ENCODE measurements at regions not wholly inside any gene's neighbourhood (a gene's known extent, or its start where the extent isn't known, plus 50 kb on each side); places are given as distances from the start of the nearest gene placed in this dataset.
A peak's percentile ranks its signal among the peaks of the same experiment; 100 is the strongest.

- TF ChIP-seq ZBTB4 (CRISPR knock-in tag; IDR thresholded peaks at IDR 0.05) (no peak), HCFC1 (IDR thresholded peaks at IDR 0.05; ENCODE audit: low read length) (no peak), E2F8 (IDR thresholded peaks at IDR 0.05; ENCODE audit: low read depth, partially characterized antibody) (no peak), BCLAF1 (IDR thresholded peaks at IDR 0.05) (no peak), YY1 (IDR thresholded peaks at IDR 0.05; ENCODE audit: low read depth, low read length) (no peak), MXI1 (IDR thresholded peaks at IDR 0.05; ENCODE audit: low read depth, low read length) (no peak), ZNF622 (IDR thresholded peaks at IDR 0.05) (no peak), RELA (IDR thresholded peaks at IDR 0.05; ENCODE audit: borderline replicate concordance, partially characterized antibody) (no peak), SKIL (IDR thresholded peaks at IDR 0.05; ENCODE audit: low read depth, poor library complexity, severe bottlenecking) (peak; percentile 21), RAD51 (IDR thresholded peaks at IDR 0.05) (no peak), ZNF687 (IDR thresholded peaks at IDR 0.05) (no peak), NFIC (IDR thresholded peaks at IDR 0.05; ENCODE audit: low read depth, low read length) (peak; percentile 87), FOXM1 (IDR thresholded peaks at IDR 0.05; ENCODE audit: low read depth, low read length) (peak; percentile 78), ZSCAN29 (IDR thresholded peaks at IDR 0.05) (no peak), TCF12 (IDR thresholded peaks at IDR 0.05; ENCODE audit: low read depth, low read length) (peak; percentile 64; the same call in 1 of the 2 replicates), DPF2 (IDR thresholded peaks at IDR 0.05) (no peak)
Observed at GRCh38 chr4:84032372-84032771, 466.7 kb downstream of the NKX6-1 start (continued).
